Large intestine (tissue), 3 donors: ENCODE measurements at regions not wholly inside any gene's neighbourhood (a gene's known extent, or its start where the extent isn't known, plus 50 kb on each side); places are given as distances from the start of the nearest gene placed in this dataset.
A peak's percentile ranks its signal among the peaks of the same experiment; 100 is the strongest.

Experiments
- DNase-seq, 2 donors: peaks; one replicate each; pipeline versions ENCODE4 v3.0.0 to v3.0.0-alpha.2; 2013
- H3K27ac ChIP-seq: one replicate; pipeline ENCODE4 v1.5.1; 2013; ENCODE audit warnings: low read length
- H3K27me3 ChIP-seq: 2 replicates; pipeline ENCODE4 v1.6.1; 2013; ENCODE audit warnings: low read length; ENCODE audit not compliant: control insufficient read depth, insufficient read depth
- H3K36me3 ChIP-seq: 2 replicates; pipeline ENCODE4 v1.6.1; 2013; ENCODE audit warnings: low read length; ENCODE audit not compliant: control insufficient read depth, insufficient read depth
- H3K4me1 ChIP-seq: one replicate; pipeline ENCODE4 v1.6.1; 2013; ENCODE audit warnings: low read length; ENCODE audit not compliant: control insufficient read depth, insufficient read depth
- H3K4me3 ChIP-seq: one replicate; pipeline ENCODE4 v1.5.1; 2013; ENCODE audit warnings: low read length
- H3K9me3 ChIP-seq: one replicate; pipeline ENCODE4 v1.6.1; 2013; ENCODE audit warnings: mild to moderate bottlenecking, low read depth, low read length, moderate library complexity; ENCODE audit not compliant: control insufficient read depth
- WGBS: methylation state at CpG from one replicate; pipeline ENCODE4 v1.1.5; 2013; ENCODE audit warnings: low lambda C conversion rate; ENCODE audit not compliant: insufficient coverage; 5-methylcytosine and 5-hydroxymethylcytosine counted together

DNA sequence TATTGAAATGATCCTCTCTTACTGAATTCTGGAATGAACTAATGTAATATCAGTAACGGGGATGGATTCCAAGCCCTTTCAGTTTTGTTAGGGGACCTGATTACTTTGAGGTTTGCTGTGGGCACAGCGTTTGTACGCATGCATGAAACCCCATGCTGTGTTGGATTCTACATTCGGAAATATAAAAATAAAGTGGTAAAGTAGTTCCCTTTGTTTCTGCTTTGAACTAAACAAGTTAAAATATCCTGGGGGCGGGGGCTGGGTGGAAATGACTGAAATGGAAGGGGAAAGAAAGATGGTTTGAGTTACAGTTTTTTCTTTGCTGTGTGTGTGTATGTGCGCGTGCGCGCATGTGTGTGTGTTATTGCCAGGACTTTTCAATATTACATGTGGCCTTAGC, 196.5 kb upstream of the OPRM1 start:
- no peaks in the 10 kb centered on the region for H3K27me3 ChIP-seq
- H3K36me3 ChIP-seq: no peaks in the 10 kb centered on the region
- DNase-seq: no peak
- no peaks in the 10 kb centered on the region for H3K9me3 ChIP-seq
- H3K27ac ChIP-seq: no peak overlapping the region
- no peaks in the 10 kb centered on the region for H3K4me1 ChIP-seq
- 76% methylated on average over 4 of the region's 9 CpGs for WGBS
- no peak overlapping the region for H3K4me3 ChIP-seq

DNA sequence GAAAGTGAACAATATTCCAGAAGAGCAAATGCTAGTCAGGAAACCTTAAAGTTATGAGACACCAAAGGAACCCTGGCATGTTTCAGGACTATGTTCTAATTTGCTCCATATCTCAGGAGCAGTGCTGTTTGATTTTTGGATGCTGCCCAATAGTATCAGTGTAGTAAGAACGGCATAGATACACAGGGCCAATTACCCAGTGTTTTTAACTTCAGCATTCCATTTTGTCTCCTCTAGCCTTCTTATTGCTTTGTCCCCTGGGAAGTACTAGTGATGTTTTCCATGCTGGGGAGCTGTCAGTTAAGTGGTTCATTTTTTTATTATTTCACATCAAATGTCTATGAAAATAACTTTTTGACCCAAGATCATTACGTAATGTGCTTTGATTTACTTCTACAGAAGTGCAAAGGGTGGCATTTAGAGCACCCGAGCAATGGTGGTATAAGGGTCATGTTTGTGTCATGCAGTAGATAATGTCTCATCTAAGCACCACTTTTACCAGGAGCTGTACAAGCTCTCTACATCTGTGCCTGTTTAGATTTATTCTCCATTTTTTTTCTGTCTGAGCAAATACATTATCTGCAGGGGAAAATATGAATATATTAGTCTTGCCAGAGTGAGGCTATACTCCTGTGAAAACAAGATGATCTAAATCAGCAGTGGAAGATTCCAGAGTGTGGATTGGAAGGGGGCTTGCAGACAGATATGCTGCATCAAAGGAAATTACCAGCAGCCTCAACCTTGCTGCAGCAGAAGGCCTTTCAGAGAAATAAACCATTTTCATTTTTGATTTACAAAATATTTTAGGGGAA, 198.8 kb upstream of the OPRM1 start:
- no peak overlapping the region for H3K27ac ChIP-seq
- no peak for DNase-seq
- no peak overlapping the region for H3K4me3 ChIP-seq
- H3K9me3 ChIP-seq: no peaks in the 10 kb centered on the region
- H3K36me3 ChIP-seq: no peaks in the 10 kb centered on the region
- H3K27me3 ChIP-seq: no peaks in the 10 kb centered on the region
- 89% methylated on average over 1 of the region's 3 CpGs for WGBS
- no peaks in the 10 kb centered on the region for H3K4me1 ChIP-seq

DNA sequence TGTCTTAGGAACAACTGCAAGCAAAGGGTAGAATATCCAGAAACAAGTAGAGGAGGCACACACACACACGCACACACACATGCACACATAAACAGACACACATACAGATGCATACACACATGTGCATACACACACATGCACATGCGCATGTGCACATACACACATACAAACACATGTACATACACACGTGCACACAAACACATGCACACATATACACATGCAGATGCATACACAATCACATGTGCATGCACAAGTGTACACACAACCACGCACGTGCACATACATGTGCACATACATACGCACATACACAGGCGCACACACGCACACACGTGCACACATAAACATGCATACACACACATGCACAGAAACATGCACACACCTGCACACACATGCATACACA, 206.5 kb upstream of the OPRM1 start:
- Histone ChIP-seq H3K4me3 (no peak overlapping the region), H3K27ac (no peak overlapping the region), H3K4me1 (no peaks in the 10 kb centered on the region), H3K36me3 (no peaks in the 10 kb centered on the region), H3K9me3 (no peaks in the 10 kb centered on the region), H3K27me3 (no peaks in the 10 kb centered on the region)
- WGBS: no CpG with 5 or more reads among the region's 9 CpGs
- DNase-seq: no peak

DNA sequence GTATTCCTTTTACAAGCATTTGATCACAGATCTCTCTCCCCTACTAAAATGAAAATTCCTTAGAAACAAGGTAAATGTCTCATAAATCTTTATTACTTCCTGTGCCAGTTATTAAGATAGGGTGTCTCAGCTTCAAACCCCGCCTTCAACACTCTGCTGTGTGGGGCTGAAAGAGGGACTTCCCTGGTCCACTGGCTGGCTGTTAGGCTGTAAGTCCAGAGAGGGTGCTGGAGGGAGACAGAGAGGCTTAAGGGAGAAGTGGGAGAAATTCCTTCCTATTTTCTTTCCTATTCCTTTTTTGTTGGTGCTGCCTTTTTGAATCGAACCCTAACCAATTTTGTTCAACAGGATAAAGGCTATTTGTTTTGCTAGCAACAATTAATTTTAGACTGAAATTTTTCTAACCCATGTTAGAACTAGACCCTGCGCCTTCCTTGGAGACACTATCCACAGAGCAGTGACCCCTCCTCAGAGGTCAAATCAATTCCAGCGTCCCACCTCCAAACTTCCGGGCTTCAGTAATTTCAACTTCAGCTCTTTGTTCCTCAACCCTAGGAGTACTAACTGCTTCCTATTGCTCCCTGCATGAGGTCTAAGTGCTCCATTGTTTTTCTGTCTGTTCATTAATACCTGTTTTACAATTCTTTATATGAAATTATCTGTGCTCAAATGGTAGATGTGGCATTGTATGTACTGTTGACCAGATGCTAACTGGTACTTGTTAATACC, 207.5 kb upstream of the OPRM1 start:
- peak in 1 of 2 donors; percentile 44 for DNase-seq
- Histone ChIP-seq H3K36me3 (no peaks in the 10 kb centered on the region), H3K9me3 (no peaks in the 10 kb centered on the region), H3K27ac (no peak overlapping the region), H3K4me1 (no peaks in the 10 kb centered on the region), H3K4me3 (no peak overlapping the region), H3K27me3 (no peaks in the 10 kb centered on the region)
- WGBS: 100% methylated on average over 1 of the region's 5 CpGs

DNA sequence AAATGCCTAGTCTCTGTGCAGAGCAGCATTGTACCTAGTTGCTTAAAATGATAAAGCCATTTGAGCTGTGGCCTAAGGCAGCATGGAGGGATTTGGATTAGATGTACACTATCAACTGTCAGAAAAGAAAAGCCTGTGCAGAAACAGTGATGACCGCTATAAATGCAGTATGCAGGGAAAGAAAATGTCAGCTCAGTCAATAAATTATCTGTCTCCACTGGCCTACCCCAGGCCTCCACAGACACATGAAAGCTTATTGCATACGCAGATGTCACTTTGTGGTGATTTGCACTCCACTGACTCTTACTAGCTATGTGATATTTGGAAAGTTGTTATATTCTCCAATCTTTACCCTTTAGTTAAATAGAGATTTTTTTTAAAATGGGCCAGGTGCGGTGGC, 221.9 kb upstream of the OPRM1 start:
- Histone ChIP-seq H3K27ac (no peak overlapping the region), H3K36me3 (no peaks in the 10 kb centered on the region), H3K4me1 (peaks cover 10% of the 10 kb centered on the region), H3K4me3 (no peak overlapping the region), H3K9me3 (peaks cover 13% of the 10 kb centered on the region), H3K27me3 (no peaks in the 10 kb centered on the region)
- no peak for DNase-seq
- 80% methylated on average over 2 of the region's 3 CpGs for WGBS

DNA sequence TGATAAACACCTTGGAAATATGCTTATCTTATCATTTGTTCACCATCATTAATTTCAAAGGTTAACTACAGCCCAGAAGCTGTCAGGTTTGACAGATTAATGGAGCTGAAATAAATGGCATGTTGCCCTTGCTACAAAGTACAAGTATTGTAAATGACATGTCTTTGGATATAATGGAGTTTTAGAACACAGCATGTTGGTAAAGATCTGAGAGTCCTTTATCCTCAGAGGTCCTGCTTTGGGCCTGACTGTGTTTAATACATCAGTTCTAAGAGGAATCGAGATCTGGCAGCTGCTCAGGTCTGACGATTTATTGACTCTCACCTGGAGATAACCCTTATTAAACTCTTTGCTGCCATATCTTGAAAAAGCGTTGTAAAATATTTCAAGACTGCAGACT, 222.7 kb upstream of the OPRM1 start:
- Histone ChIP-seq H3K36me3 (no peaks in the 10 kb centered on the region), H3K27me3 (no peaks in the 10 kb centered on the region), H3K27ac (peak overlapping the region; percentile 57), H3K4me3 (no peak overlapping the region), H3K4me1 (peaks cover 10% of the 10 kb centered on the region), H3K9me3 (peaks cover 13% of the 10 kb centered on the region)
- 20% methylated on average over 1 of the region's 3 CpGs for WGBS
- DNase-seq: peak; percentile 72 to 89

DNA sequence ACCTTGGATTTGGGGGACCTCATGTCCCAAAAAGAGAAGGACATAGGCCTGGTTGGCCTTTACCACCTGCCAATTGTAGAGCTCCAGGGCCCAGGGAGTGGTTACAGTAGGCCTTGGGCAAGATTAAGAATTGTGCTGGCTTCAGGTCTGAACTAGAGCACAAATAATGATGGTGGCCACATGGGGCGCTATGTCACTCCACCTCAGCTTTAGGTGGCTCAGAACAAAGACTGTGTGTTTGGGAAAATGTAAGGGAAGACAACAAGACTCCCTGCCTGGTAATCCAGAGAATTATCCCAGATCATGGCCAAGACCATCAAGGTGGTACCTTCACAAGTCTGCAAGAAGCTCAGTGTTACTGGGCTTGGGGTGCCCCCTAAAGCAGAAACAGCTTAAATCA, 224.9 kb upstream of the OPRM1 start:
- H3K9me3 ChIP-seq: peaks cover 13% of the 10 kb centered on the region
- no CpG with 5 or more reads among the region's 1 CpG for WGBS
- H3K27ac ChIP-seq: no peak overlapping the region
- H3K4me1 ChIP-seq: peaks cover 10% of the 10 kb centered on the region
- no peaks in the 10 kb centered on the region for H3K27me3 ChIP-seq
- H3K36me3 ChIP-seq: no peaks in the 10 kb centered on the region
- no peak overlapping the region for H3K4me3 ChIP-seq
- no peak for DNase-seq

DNA sequence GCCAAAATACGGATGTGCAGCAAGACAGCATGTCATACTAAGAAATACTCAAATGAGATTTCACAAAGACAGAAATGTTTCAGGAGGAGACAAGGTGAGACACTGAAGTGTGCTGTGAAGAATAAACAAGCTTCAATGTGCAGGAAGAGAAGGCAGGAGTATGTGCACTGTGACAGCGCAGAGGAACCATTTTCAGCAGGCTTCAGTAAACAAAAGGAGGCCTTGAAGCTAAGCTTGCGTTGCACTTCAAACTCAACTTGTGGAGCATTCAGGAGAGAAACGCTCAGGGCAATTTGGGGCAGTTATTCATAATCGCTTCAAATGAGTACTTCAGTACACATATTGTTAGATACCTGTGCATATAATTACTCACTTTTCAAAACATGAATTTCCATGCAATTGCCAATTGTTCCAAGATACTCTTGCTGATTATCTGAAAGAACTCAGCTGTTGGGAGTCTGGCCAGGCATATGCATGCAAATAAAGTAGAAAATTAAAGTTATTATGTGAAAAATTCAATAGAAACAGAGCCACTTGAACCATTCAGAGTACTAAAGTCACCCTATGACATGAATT, 234.2 kb upstream of the OPRM1 start:
- WGBS: no CpG with 5 or more reads among the region's 5 CpGs
- no peak overlapping the region for H3K27ac ChIP-seq
- H3K36me3 ChIP-seq: no peaks in the 10 kb centered on the region
- H3K4me3 ChIP-seq: no peak overlapping the region
- H3K27me3 ChIP-seq: no peaks in the 10 kb centered on the region
- no peak for DNase-seq
- H3K9me3 ChIP-seq: no peaks in the 10 kb centered on the region
- H3K4me1 ChIP-seq: no peaks in the 10 kb centered on the region

DNA sequence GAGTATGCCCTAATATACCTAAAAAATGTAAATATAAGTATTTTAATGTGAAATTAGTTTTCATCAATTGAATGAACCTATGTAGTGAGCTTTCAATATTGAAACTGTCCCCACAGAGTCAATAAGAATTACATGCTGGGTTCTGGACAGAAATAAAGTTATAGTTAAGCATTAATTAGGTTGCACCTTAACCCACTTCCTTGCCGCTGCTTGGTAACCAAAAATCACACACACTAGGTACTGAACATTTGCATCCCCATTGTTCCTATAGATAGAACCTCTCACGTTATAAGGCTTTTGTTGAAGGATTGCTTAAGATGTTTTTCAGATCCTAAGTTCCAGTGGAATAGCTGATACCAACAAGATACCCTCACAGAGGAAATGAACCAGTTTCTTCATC, 237.1 kb upstream of the OPRM1 start:
- Histone ChIP-seq H3K27ac (no peak overlapping the region), H3K36me3 (no peaks in the 10 kb centered on the region), H3K9me3 (no peaks in the 10 kb centered on the region), H3K4me1 (no peaks in the 10 kb centered on the region), H3K27me3 (no peaks in the 10 kb centered on the region), H3K4me3 (no peak overlapping the region)
- WGBS: 60% methylated on average over 1 of the region's 2 CpGs
- peak in 1 of 2 donors; percentile 33 for DNase-seq

DNA sequence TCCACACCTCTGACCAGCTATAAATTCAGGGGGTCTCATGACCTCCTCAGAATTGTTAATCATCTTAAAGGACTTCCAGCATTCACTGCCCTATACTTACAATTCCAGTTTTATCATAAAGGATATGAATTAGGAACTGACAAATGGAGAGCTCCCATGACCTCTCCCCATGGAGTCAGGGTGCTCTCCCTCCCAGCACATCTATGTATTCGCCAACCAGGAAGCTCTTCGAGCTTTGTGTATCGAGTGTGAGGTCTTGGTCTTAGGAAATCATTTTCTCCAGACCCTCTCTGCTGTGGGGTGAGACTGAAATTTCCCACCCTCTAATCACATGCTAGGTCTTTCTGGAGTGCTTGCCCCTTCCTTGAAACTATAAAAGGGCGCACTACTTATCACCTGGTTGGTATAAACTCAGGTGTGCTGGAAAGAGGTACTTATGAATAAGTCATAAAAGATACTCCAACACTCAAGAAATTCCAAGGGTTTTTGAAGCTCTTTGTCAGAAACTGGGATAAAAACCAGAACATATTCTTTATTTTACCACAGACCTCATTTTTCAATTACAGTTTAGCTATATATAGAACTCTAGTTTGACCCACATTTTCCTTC, 238.4 kb upstream of the OPRM1 start:
- WGBS: no CpG with 5 or more reads among the region's 4 CpGs
- Histone ChIP-seq H3K27ac (no peak overlapping the region), H3K4me3 (no peak overlapping the region), H3K9me3 (no peaks in the 10 kb centered on the region), H3K27me3 (no peaks in the 10 kb centered on the region), H3K36me3 (no peaks in the 10 kb centered on the region), H3K4me1 (no peaks in the 10 kb centered on the region)
- no peak for DNase-seq
